IMR-90 (cell line): ENCODE measurements at regions not wholly inside any gene's neighbourhood (a gene's known extent, or its start where the extent isn't known, plus 50 kb on each side); places are given as distances from the start of the nearest gene placed in this dataset.
A peak's percentile ranks its signal among the peaks of the same experiment; 100 is the strongest.

Experiments used
- ATAC-seq: fragments of 200-7000 bp; cut with Tn5 transposase; 2 replicates; pipeline ENCODE4 v1.9.1; 2020; ENCODE audit warnings: low read depth, mild to moderate bottlenecking, moderate library complexity
- BruUV-seq: library from RNA; stranded (reverse); fragments of 400-500 nt; replicated peaks from 2 replicates; lab custom pipeline; 2021; lab: Mats Ljungman, UMichigan
- CTCF ChIA-PET: fragments of 300-600 bp; formaldehyde crosslinking; extraction: SDS; loops from one replicate; lab custom pipeline; 2021; ENCODE audit warnings: antibody characterized with exemption; lab: Yijun Ruan, JAX
- POLR2A ChIA-PET: fragments of 300-600 bp; sonication (Branson Sonifier 250); formaldehyde crosslinking; loops from one replicate; lab custom pipeline; 2022; ENCODE audit warnings: antibody characterized with exemption; ENCODE audit not compliant: unreplicated experiment; lab: Charles Lee
- DNase-seq: peaks from one replicate; pipeline ENCODE4 v3.0.0; 2013
- H2AFZ ChIP-seq: replicated peaks from 2 replicates; pipeline ENCODE3; 2013; ENCODE audit warnings: low read length, mild to moderate bottlenecking; ENCODE audit not compliant: poor library complexity
- H2AK5ac ChIP-seq: 2 replicates; pipeline ENCODE4 v1.6.1; 2013; ENCODE audit warnings: low read depth, low read length, inconsistent platforms
- H2AK9ac ChIP-seq: replicated peaks from 2 replicates; pipeline ENCODE3; 2013; ENCODE audit warnings: mild to moderate bottlenecking, low read depth, low read length, moderate library complexity; ENCODE audit not compliant: poor library complexity
- H2BK120ac ChIP-seq: 2 replicates; pipeline ENCODE4 v1.6.1; 2013; ENCODE audit warnings: low read depth, low read length, inconsistent platforms
- H2BK15ac ChIP-seq: 3 replicates; pipeline ENCODE4 v1.6.1; 2013; ENCODE audit warnings: low read depth, low read length, inconsistent platforms
- H2BK20ac ChIP-seq: 2 replicates; pipeline ENCODE4 v1.6.1; 2013; ENCODE audit warnings: low read depth, mild to moderate bottlenecking, inconsistent platforms, low read length, moderate library complexity
- H2BK5ac ChIP-seq: 2 replicates; pipeline ENCODE4 v1.6.1; 2013; ENCODE audit warnings: mild to moderate bottlenecking, low read depth, low read length, inconsistent platforms; ENCODE audit not compliant: poor library complexity, severe bottlenecking
- H3K14ac ChIP-seq: replicated peaks from 2 replicates; pipeline ENCODE4 v1.6.1; 2013; ENCODE audit warnings: low read depth, low read length, inconsistent platforms
- H3K18ac ChIP-seq: 2 replicates; pipeline ENCODE4 v1.6.1; 2013; ENCODE audit warnings: low read depth, low read length, control low read depth
- H3K23ac ChIP-seq: 2 replicates; pipeline ENCODE4 v1.6.1; 2013; ENCODE audit warnings: low read depth, low read length, inconsistent platforms
- H3K27ac ChIP-seq: 2 replicates; pipeline ENCODE4 v1.5.1; 2013; ENCODE audit warnings: mild to moderate bottlenecking, control low read depth, low read length; ENCODE audit not compliant: insufficient read depth
- H3K27me3 ChIP-seq: 2 replicates; pipeline ENCODE4 v1.6.1; 2013; ENCODE audit warnings: low read length; ENCODE audit not compliant: control insufficient read depth, insufficient read depth
- H3K36me3 ChIP-seq: 2 replicates; pipeline ENCODE4 v1.6.1; 2013; ENCODE audit warnings: low read length, mixed read lengths; ENCODE audit not compliant: control insufficient read depth, insufficient read depth
- H3K4ac ChIP-seq: 2 replicates; pipeline ENCODE4 v1.6.1; 2013; ENCODE audit warnings: low read depth, low read length, inconsistent platforms
- H3K4me1 ChIP-seq: 2 replicates; pipeline ENCODE4 v1.6.1; 2013; ENCODE audit warnings: low read length, mixed read lengths; ENCODE audit not compliant: control insufficient read depth, insufficient read depth
- H3K4me2 ChIP-seq: 2 replicates; pipeline ENCODE4 v1.6.1; 2013; ENCODE audit warnings: low read depth, mild to moderate bottlenecking, control low read depth, low read length, moderate library complexity
- H3K4me3 ChIP-seq: 2 replicates; pipeline ENCODE4 v1.5.1; 2013; ENCODE audit warnings: low read depth, mild to moderate bottlenecking, control low read depth, low read length, moderate library complexity; ENCODE audit not compliant: insufficient read depth
- H3K56ac ChIP-seq: 2 replicates; pipeline ENCODE4 v1.6.1; 2013; ENCODE audit warnings: low read length, inconsistent platforms; ENCODE audit not compliant: insufficient read depth; ENCODE audit errors: extremely low read depth
- H3K79me1 ChIP-seq, 2 experiments: 2 replicates each; pipeline ENCODE4 v1.6.1; 2013; ENCODE audit warnings: low read length in 2 of 2, inconsistent platforms in 1 of 2, low read depth in 1 of 2
- H3K9ac ChIP-seq: 2 replicates; pipeline ENCODE4 v1.6.1; 2013; ENCODE audit warnings: low read depth, low read length, control low read depth
- H3K9me1 ChIP-seq: 2 replicates; pipeline ENCODE4 v1.6.1; 2013; ENCODE audit warnings: low read length, inconsistent platforms; ENCODE audit not compliant: insufficient read depth
- H3K9me3 ChIP-seq: 2 replicates; pipeline ENCODE4 v1.6.1; 2013; ENCODE audit warnings: low read length; ENCODE audit not compliant: control insufficient read depth, insufficient read depth
- H4K20me1 ChIP-seq: 2 replicates; pipeline ENCODE4 v1.6.1; 2013; ENCODE audit warnings: low read length, inconsistent platforms; ENCODE audit not compliant: insufficient read depth
- H4K5ac ChIP-seq: 2 replicates; pipeline ENCODE4 v1.6.1; 2013; ENCODE audit warnings: mild to moderate bottlenecking, low read depth, low read length, control low read depth
- H4K8ac ChIP-seq, 2 experiments: 2 replicates each; pipeline ENCODE4 v1.6.1; 2013; ENCODE audit warnings: low read depth in 2 of 2, low read length in 2 of 2, control low read depth in 1 of 2, inconsistent platforms in 1 of 2
- H4K91ac ChIP-seq: 2 replicates; pipeline ENCODE4 v1.6.1; 2013; ENCODE audit warnings: low read depth, low read length, inconsistent platforms; ENCODE audit not compliant: insufficient read depth
- BHLHE40 ChIP-seq: fragments of 150-350 bp; IDR thresholded peaks from 2 replicates; pipeline ENCODE4 v1.6.1; 2016; ENCODE audit warnings: mild to moderate bottlenecking, low read depth, low read length
- CEBPB ChIP-seq: IDR thresholded peaks from 2 replicates; pipeline ENCODE4 v1.6.1; 2012; ENCODE audit warnings: low read depth, low read length, improper control_type of control experiment
- CHD1 ChIP-seq: IDR thresholded peaks from 2 replicates; pipeline ENCODE4 v1.6.1; 2012; ENCODE audit warnings: low read depth, low read length, improper control_type of control experiment
- CTCF ChIP-seq: conservative IDR thresholded peaks from 2 replicates; pipeline ENCODE4 v1.5.1; 2012; ENCODE audit warnings: mild to moderate bottlenecking, low read depth, low read length, improper control_type of control experiment
- ELK1 ChIP-seq: fragments of 150-350 bp; IDR thresholded peaks from 2 replicates; pipeline ENCODE4 v1.6.1; 2016; ENCODE audit warnings: low read depth, mild to moderate bottlenecking, low read length, moderate library complexity, borderline replicate concordance
- FOS ChIP-seq: fragments of 150-350 bp; IDR thresholded peaks from 2 replicates; pipeline ENCODE4 v1.6.1; 2016; ENCODE audit warnings: low read depth, low read length
- MAFK ChIP-seq: IDR thresholded peaks from 2 replicates; pipeline ENCODE4 v1.6.1; 2012; ENCODE audit warnings: low read depth, low read length, improper control_type of control experiment
- MAZ ChIP-seq: IDR thresholded peaks from 2 replicates; pipeline ENCODE4 v1.6.1; 2012; ENCODE audit warnings: low read depth, mild to moderate bottlenecking, low read length, improper control_type of control experiment, moderate library complexity, borderline replicate concordance
- MXI1 ChIP-seq: IDR thresholded peaks from 2 replicates; pipeline ENCODE4 v1.6.1; 2012; ENCODE audit warnings: low read depth, mild to moderate bottlenecking, low read length, moderate library complexity, borderline replicate concordance
- NFE2L2 ChIP-seq: fragments of 150-350 bp; IDR thresholded peaks from 2 replicates; pipeline ENCODE4 v1.6.1; 2016; ENCODE audit warnings: low read depth, mild to moderate bottlenecking, low read length
- POLR2A ChIP-seq: IDR thresholded peaks from 2 replicates; pipeline ENCODE4 v1.6.1; 2012; ENCODE audit warnings: mild to moderate bottlenecking, low read depth, low read length
- RAD21 ChIP-seq: IDR thresholded peaks from 2 replicates; pipeline ENCODE4 v1.6.1; 2012; ENCODE audit warnings: low read length, improper control_type of control experiment
- RCOR1 ChIP-seq: IDR thresholded peaks from 2 replicates; pipeline ENCODE4 v1.6.1; 2012; ENCODE audit warnings: mild to moderate bottlenecking, low read length, improper control_type of control experiment; ENCODE audit not compliant: insufficient replicate concordance
- RFX5 ChIP-seq: IDR thresholded peaks from 2 replicates; pipeline ENCODE4 v1.8.0; 2012; ENCODE audit warnings: low read depth, mild to moderate bottlenecking, low read length, moderate library complexity
- SMC3 ChIP-seq: fragments of 150-350 bp; IDR thresholded peaks from 2 replicates; pipeline ENCODE4 v1.6.1; 2016; ENCODE audit warnings: low read depth, mild to moderate bottlenecking, antibody characterized with exemption, low read length, moderate library complexity
- USF2 ChIP-seq: fragments of 150-350 bp; IDR thresholded peaks from 2 replicates; pipeline ENCODE4 v1.6.1; 2017; ENCODE audit warnings: mild to moderate bottlenecking, antibody characterized with exemption, low read length, low read depth
- WGBS, 2 experiments: methylation state at CpG; one replicate each; pipeline versions ENCODE4 v1.1.5 to v1.1.7; 2013; ENCODE audit warnings: missing lambda C conversion rate in 2 of 2; ENCODE audit not compliant: insufficient read length in 1 of 2; ENCODE audit errors: extremely low coverage in 2 of 2; 5-methylcytosine and 5-hydroxymethylcytosine counted together
- dilution Hi-C: fragments of 300-500 bp; cut with HindIII; formaldehyde crosslinking; loops from one replicate; pipeline ENCODE4 v1.14.3; 2018; ENCODE audit warnings: low sequenced_read_pairs; ENCODE audit not compliant: unreplicated experiment
- in situ Hi-C: fragments of 300-500 bp; cut with MboI; formaldehyde crosslinking; loops from 3 replicates; pipeline ENCODE4 v1.14.3; 2019; ENCODE audit warnings: low sequenced_read_pairs, inconsistent platforms, mixed read lengths
- intact Hi-C: fragments of 100-400 bp; cut with micrococcal nuclease; formaldehyde crosslinking; loops from 2 replicates; pipeline ENCODE4 v1.10.0; 2022

GRCh38 chr7:41247143-41247865 lies 455.6 kb downstream of the INHBA start:
- H2BK15ac ChIP-seq, result no peak overlapping the region
- WGBS, 2 experiments, result no CpG with 5 or more reads among the region's 5 CpGs
- peak overlapping the region; percentile 3; the same call in 1 of the 2 replicates for H2BK20ac ChIP-seq
- H3K27me3 ChIP-seq, result no peaks in the 10 kb centered on the region
- H3K4ac ChIP-seq, result no peak overlapping the region
- no peak overlapping the region for H2AK5ac ChIP-seq
- no TSS peak for BruUV-seq
- intact Hi-C loops (no loop called here), in situ Hi-C loops (no loop called here), dilution Hi-C loops (no loop called here)
- DNase-seq (peak; percentile 74), ATAC-seq (no peak; the same call in 1 of the 2 replicates)
- H2BK5ac ChIP-seq, result no peak overlapping the region
- no peak overlapping the region for H3K9ac ChIP-seq
- H3K18ac ChIP-seq, result no peak overlapping the region
- no peaks in the 10 kb centered on the region for H3K9me3 ChIP-seq
- POLR2A ChIA-PET, result no interaction called here
- H3K9me1 ChIP-seq, result 0 out of 2 replicates have a peak, but pooled peaks cover 2% of the 10 kb centered on the region
- no peak overlapping the region for H3K27ac ChIP-seq
- H3K79me1 ChIP-seq, result no peaks in the 10 kb centered on the region
- H2AK9ac ChIP-seq, result no peak overlapping the region
- no peak for TF ChIP-seq CHD1
- no peak for TF ChIP-seq NFE2L2
- no peak for TF ChIP-seq ELK1
- TF ChIP-seq USF2, result no peak
- TF ChIP-seq RAD21, result no peak
- TF ChIP-seq MXI1, result no peak
- no peak for TF ChIP-seq RFX5
- TF ChIP-seq CTCF, result no peak
- TF ChIP-seq SMC3, result no peak
- no peak for TF ChIP-seq POLR2A
- TF ChIP-seq CEBPB, result no peak
- no peak for TF ChIP-seq RCOR1
- no peak for TF ChIP-seq BHLHE40
- no peak for TF ChIP-seq MAFK
- TF ChIP-seq MAZ, result no peak
- TF ChIP-seq FOS, result no peak
- H4K5ac ChIP-seq, result no peak overlapping the region
- H3K14ac ChIP-seq, result no peak overlapping the region
- no peak overlapping the region for H3K56ac ChIP-seq
- no peak overlapping the region for H4K8ac ChIP-seq
- no peak overlapping the region for H2AFZ ChIP-seq
- H3K4me1 ChIP-seq, result no peaks in the 10 kb centered on the region
- no peaks in the 10 kb centered on the region for H4K20me1 ChIP-seq
- CTCF ChIA-PET, result interaction anchor here (1.1 kb wide), 1 partner anchor 9 kb away, joined by 3 read pairs; no protein-coding TSS in a partner anchor
- H3K23ac ChIP-seq, result no peak overlapping the region
- H4K91ac ChIP-seq, result no peak overlapping the region
- no peak overlapping the region for H2BK120ac ChIP-seq
- H3K36me3 ChIP-seq, result no peaks in the 10 kb centered on the region
- H3K4me3 ChIP-seq, result no peak overlapping the region
- H3K4me2 ChIP-seq, result no peak overlapping the region
